Neuronal stem cell (in vitro differentiated cells): ENCODE measurements at regions not wholly inside any gene's neighbourhood (a gene's known extent, or its start where the extent isn't known, plus 50 kb on each side); places are given as distances from the start of the nearest gene placed in this dataset.
"Not testable (repeated sequence)": the region's sequence is repeated elsewhere in the genome, so short reads cannot be mapped to it uniquely, and the experiment has no call there.

ENCODE experiments used
- DNase-seq: peaks from one replicate; pipeline ENCODE4 v3.0.0-alpha.2; 2013; ENCODE audit warnings: low spot score
- H2AFZ ChIP-seq: one replicate; pipeline ENCODE4 v1.6.1; 2013; ENCODE audit warnings: mild to moderate bottlenecking, low read length, inconsistent platforms
- H2AK5ac ChIP-seq: 2 replicates; pipeline ENCODE4 v1.6.1; 2013; ENCODE audit warnings: low read depth, mild to moderate bottlenecking, inconsistent platforms, low read length, moderate library complexity, mixed read lengths
- H2BK120ac ChIP-seq: 2 replicates; pipeline ENCODE4 v1.6.1; 2013; ENCODE audit warnings: low read depth, mild to moderate bottlenecking, inconsistent platforms, low read length, moderate library complexity, mixed read lengths
- H2BK12ac ChIP-seq: one replicate; pipeline ENCODE4 v1.6.1; 2013; ENCODE audit warnings: low read length, inconsistent platforms
- H2BK15ac ChIP-seq: 2 replicates; pipeline ENCODE4 v1.6.1; 2013; ENCODE audit warnings: mild to moderate bottlenecking, low read length, inconsistent platforms, mixed read lengths
- H2BK5ac ChIP-seq: one replicate; pipeline ENCODE4 v1.6.1; 2013; ENCODE audit warnings: inconsistent platforms, mild to moderate bottlenecking, low read length, moderate library complexity
- H3K14ac ChIP-seq: one replicate; pipeline ENCODE4 v1.6.1; 2013; ENCODE audit warnings: low read length, inconsistent platforms
- H3K18ac ChIP-seq: 2 replicates; pipeline ENCODE4 v1.6.1; 2013; ENCODE audit warnings: low read length, inconsistent platforms
- H3K23ac ChIP-seq: 2 replicates; pipeline ENCODE4 v1.6.1; 2013; ENCODE audit warnings: low read depth, mild to moderate bottlenecking, mixed read lengths, low read length, inconsistent platforms; ENCODE audit not compliant: poor library complexity
- H3K27ac ChIP-seq: replicated peaks from 3 replicates; pipeline ENCODE4 v1.5.1; 2013; ENCODE audit warnings: low read length, inconsistent platforms
- H3K27me3 ChIP-seq, 3 experiments: 2 replicates each; pipeline ENCODE4 v1.6.1; 2013; ENCODE audit warnings: low read length in 3 of 3, mild to moderate bottlenecking in 2 of 3, inconsistent platforms in 1 of 3, low read depth in 1 of 3, mixed read lengths in 1 of 3, moderate library complexity in 1 of 3; ENCODE audit not compliant: control insufficient read depth in 3 of 3, insufficient read depth in 3 of 3
- H3K36me3 ChIP-seq, 2 donors: replicated peaks in 1 of 2; 2 replicates each; pipeline ENCODE4 v1.6.1; 2013; ENCODE audit warnings: low read length in 2 of 2; ENCODE audit not compliant: control insufficient read depth in 2 of 2, insufficient read depth in 2 of 2
- H3K4ac ChIP-seq: 2 replicates; pipeline ENCODE4 v1.6.1; 2013; ENCODE audit warnings: inconsistent platforms, mild to moderate bottlenecking, low read length, moderate library complexity
- H3K4me1 ChIP-seq, 2 donors: 1 replicate in 1 of 2; 2 replicates in 1 of 2; pipeline ENCODE4 v1.6.1; 2013; ENCODE audit warnings: low read length in 2 of 2, low read depth in 1 of 2; ENCODE audit not compliant: control insufficient read depth in 2 of 2, insufficient read depth in 1 of 2
- H3K4me2 ChIP-seq: one replicate; pipeline ENCODE4 v1.6.1; 2013; ENCODE audit warnings: mild to moderate bottlenecking, low read length, inconsistent platforms; ENCODE audit not compliant: insufficient read depth, poor library complexity, severe bottlenecking
- H3K4me3 ChIP-seq, 2 donors: 2 replicates each; pipeline ENCODE4 v1.5.1; 2013; ENCODE audit warnings: low read length in 2 of 2, mild to moderate bottlenecking in 2 of 2, inconsistent platforms in 1 of 2, moderate library complexity in 1 of 2
- H3K79me1 ChIP-seq: one replicate; pipeline ENCODE4 v1.6.1; 2013; ENCODE audit warnings: low read depth, mild to moderate bottlenecking, inconsistent platforms, low read length, moderate library complexity
- H3K9ac ChIP-seq: one replicate; pipeline ENCODE4 v1.6.1; 2013; ENCODE audit warnings: mild to moderate bottlenecking, low read depth, low read length, inconsistent platforms; ENCODE audit not compliant: poor library complexity
- H3K9me3 ChIP-seq, 2 donors: replicated peaks in 1 of 2; 2 replicates each; pipeline versions ENCODE3 to v1.6.1; 2013; ENCODE audit warnings: low read length in 2 of 2, mild to moderate bottlenecking in 2 of 2, inconsistent platforms in 1 of 2, low read depth in 1 of 2, mixed read lengths in 1 of 2, moderate library complexity in 1 of 2; ENCODE audit not compliant: control insufficient read depth in 2 of 2, insufficient read depth in 1 of 2
- H4K8ac ChIP-seq: one replicate; pipeline ENCODE4 v1.6.1; 2013; ENCODE audit warnings: low read depth, mild to moderate bottlenecking, inconsistent platforms, low read length, moderate library complexity
- H4K91ac ChIP-seq: one replicate; pipeline ENCODE4 v1.6.1; 2013; ENCODE audit warnings: low read length, low read depth, mild to moderate bottlenecking, inconsistent platforms; ENCODE audit not compliant: poor library complexity
- WGBS, 2 donors: extraction: QIAGEN DNeasy Blood & Tissue Kit; methylation state at CpG; one replicate each; pipeline ENCODE4 v1.1.7; 2013; ENCODE audit warnings: missing lambda C conversion rate in 2 of 2, mixed read lengths in 1 of 2; ENCODE audit not compliant: insufficient read length in 2 of 2, insufficient replicate concordance in 1 of 2; ENCODE audit errors: extremely low coverage in 2 of 2; 5-methylcytosine and 5-hydroxymethylcytosine counted together

DNA sequence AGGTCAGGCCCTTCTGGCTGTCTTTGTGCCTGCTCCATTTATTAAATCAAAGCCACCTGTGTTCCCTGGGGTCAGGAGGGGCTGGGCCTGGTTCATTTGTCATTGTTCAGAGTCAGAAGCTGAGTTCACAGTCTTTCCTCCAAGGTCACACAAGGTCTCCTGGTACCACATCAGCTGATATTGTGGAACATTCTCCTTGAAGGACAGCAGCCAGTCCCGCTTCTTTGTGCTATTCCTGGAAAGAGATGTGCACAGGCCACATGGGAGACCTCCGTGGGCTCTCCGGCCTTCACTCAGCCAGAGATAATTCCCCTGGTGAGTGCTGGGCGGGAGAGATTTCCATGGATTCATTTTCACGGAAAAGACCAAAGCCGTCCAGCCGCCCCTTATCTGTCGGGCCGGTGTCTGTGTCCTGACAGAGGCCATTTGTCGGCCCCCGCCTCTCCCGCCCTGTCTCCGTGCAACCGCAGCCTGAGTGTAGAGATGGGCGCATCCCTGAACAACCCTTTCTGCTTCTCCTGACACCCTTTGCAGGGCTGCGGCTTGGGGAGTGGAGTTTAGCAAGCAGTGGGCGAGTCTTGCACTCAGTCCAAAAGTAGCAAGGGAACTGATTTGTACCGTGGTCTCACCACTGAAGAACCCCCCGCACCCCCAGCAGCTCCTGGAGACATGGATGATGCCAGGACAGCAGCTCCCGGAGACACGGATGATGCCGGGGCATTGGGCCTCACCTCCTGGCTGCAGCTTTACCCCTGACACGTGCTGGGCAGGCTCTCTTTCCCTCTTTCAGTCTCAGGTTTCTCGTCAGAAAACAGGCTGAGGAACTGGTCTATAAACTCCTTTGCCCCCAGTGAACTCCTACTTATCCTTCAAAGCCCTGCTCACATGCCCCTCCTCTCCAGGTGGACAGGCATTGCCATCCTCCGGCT, 198.4 kb downstream of the LAT start:
- not testable (repeated sequence) for H3K27ac ChIP-seq, H3K4me3 ChIP-seq, DNase-seq, H2BK120ac ChIP-seq, H3K18ac ChIP-seq, H3K9me3 ChIP-seq, H3K14ac ChIP-seq, H4K91ac ChIP-seq, H3K9ac ChIP-seq, H3K4ac ChIP-seq, H3K27me3 ChIP-seq, H3K4me2 ChIP-seq, H4K8ac ChIP-seq, H2AFZ ChIP-seq, H2AK5ac ChIP-seq, H2BK5ac ChIP-seq, H2BK12ac ChIP-seq, H3K23ac ChIP-seq, H3K36me3 ChIP-seq, H2BK15ac ChIP-seq, H3K79me1 ChIP-seq
- WGBS, 2 donors = no CpG with 5 or more reads among the region's 25 CpGs
- H3K4me1 ChIP-seq = peaks cover 0 to 13% of the 10 kb centered on the region in 2 donors

- H2BK5ac ChIP-seq = no peak overlapping the region
- no peak overlapping the region for H3K4me2 ChIP-seq
- no peak for DNase-seq
- H3K27me3 ChIP-seq = no peaks in the 10 kb centered on the region
- no peaks in the 10 kb centered on the region for H3K79me1 ChIP-seq
- H3K9me3 ChIP-seq = no peaks in the 10 kb centered on the region
- no peak overlapping the region for H2AFZ ChIP-seq
- no peak overlapping the region for H2BK120ac ChIP-seq
- WGBS, 2 donors = no CpG with 5 or more reads among the region's 9 CpGs
- no peak overlapping the region for H3K27ac ChIP-seq
- H2BK12ac ChIP-seq = peak overlapping the region; percentile 30
- H3K9ac ChIP-seq = peak overlapping the region; percentile 60
- H3K23ac ChIP-seq = no peak overlapping the region
- H3K4me1 ChIP-seq = peaks cover under 1 to 18% of the 10 kb centered on the region in 2 donors
- no peak overlapping the region for H3K4me3 ChIP-seq
- no peak overlapping the region for H2BK15ac ChIP-seq
- H3K4ac ChIP-seq = no peak overlapping the region
- no peak overlapping the region for H2AK5ac ChIP-seq
- no peaks in the 10 kb centered on the region for H3K36me3 ChIP-seq
- peak overlapping the region; percentile 47 for H3K14ac ChIP-seq
- no peak overlapping the region for H4K8ac ChIP-seq
- H4K91ac ChIP-seq = no peak overlapping the region
- H3K18ac ChIP-seq = no peak overlapping the region
Observed at GRCh38 chr16:29182501-29182900, 197.6 kb downstream of the LAT start.

DNA sequence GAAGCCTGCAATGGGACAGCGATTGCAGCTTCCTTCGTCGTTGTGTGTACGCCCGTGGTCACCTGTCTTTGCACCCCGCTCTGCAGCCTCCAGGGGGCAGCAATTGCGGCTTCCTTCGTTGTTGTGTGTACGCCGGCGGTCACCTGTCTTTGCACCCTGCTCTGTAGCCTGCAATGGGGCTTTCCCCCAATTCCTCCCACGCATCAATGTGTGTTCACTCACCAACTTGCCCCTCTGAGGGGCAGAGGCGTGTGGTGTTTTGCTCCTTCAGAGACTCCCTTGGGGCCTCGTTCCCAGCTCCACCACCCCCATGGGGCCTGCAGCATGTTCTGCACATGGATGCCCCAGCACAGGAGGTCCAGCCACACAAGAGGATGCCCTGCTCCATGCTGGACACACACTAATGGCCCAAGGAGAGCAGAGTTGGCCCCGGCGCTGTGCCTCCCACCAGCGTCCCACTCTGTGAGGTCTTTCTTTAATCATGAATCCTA, 197.1 kb downstream of the LAT start:
- not testable (repeated sequence) for H4K91ac ChIP-seq, H2BK5ac ChIP-seq, H3K9me3 ChIP-seq, H3K18ac ChIP-seq, H3K4ac ChIP-seq, H4K8ac ChIP-seq, H3K4me3 ChIP-seq, H2AFZ ChIP-seq, H3K9ac ChIP-seq, H3K27me3 ChIP-seq, H3K36me3 ChIP-seq, H2BK120ac ChIP-seq, H3K23ac ChIP-seq, DNase-seq, H3K4me2 ChIP-seq, H2AK5ac ChIP-seq, H3K79me1 ChIP-seq, H3K14ac ChIP-seq, H2BK15ac ChIP-seq, H3K27ac ChIP-seq
- no CpG with 5 or more reads among the region's 17 CpGs for WGBS, 2 donors
- peak overlapping the region; percentile 30 for H2BK12ac ChIP-seq
- peaks cover 1 to 19% of the 10 kb centered on the region in 2 donors for H3K4me1 ChIP-seq

GRCh38 chr16:29181254-29181780, 196.5 kb downstream of the LAT start:
- Histone ChIP-seq H3K4me1 (peaks cover 1 to 19% of the 10 kb centered on the region in 2 donors), H4K8ac (peak overlapping the region; percentile 43)
- H3K4ac ChIP-seq, H3K18ac ChIP-seq, H3K4me2 ChIP-seq, H3K14ac ChIP-seq, H3K27me3 ChIP-seq, H3K27ac ChIP-seq, H2BK120ac ChIP-seq, H3K79me1 ChIP-seq, H3K4me3 ChIP-seq, H3K9me3 ChIP-seq, H2AFZ ChIP-seq, H2BK15ac ChIP-seq, H2AK5ac ChIP-seq, H2BK5ac ChIP-seq, H3K9ac ChIP-seq, H3K36me3 ChIP-seq, H2BK12ac ChIP-seq, DNase-seq, H4K91ac ChIP-seq, H3K23ac ChIP-seq: not testable (repeated sequence)
- no CpG with 5 or more reads among the region's 13 CpGs for WGBS, 2 donors
